Natural killer cell (primary cell): ENCODE measurements at regions not wholly inside any gene's neighbourhood (a gene's known extent, or its start where the extent isn't known, plus 50 kb on each side); places are given as distances from the start of the nearest gene placed in this dataset.
"Not testable (repeated sequence)": the region's sequence is repeated elsewhere in the genome, so short reads cannot be mapped to it uniquely, and the experiment has no call there.

Experiments
- ATAC-seq, 3 donors: fragments of 150-1000 bp in 2 of 3; fragments of 200-7000 bp in 1 of 3; cut with Tn5 transposase; 1 replicate in 1 of 3; 2 replicates in 2 of 3; pipeline ENCODE4 v1.10.0; 2021; ENCODE audit warnings: mild to moderate bottlenecking in 2 of 3, moderate library complexity in 2 of 3
- DNase-seq, 2 donors: peaks; one replicate each; pipeline versions ENCODE4 v3.0.0 to v3.0.0-alpha.2; 2013 to 2021; ENCODE audit warnings: mixed read lengths in 1 of 2
- H3K27ac ChIP-seq: one replicate; pipeline ENCODE4 v1.5.1; 2013; ENCODE audit warnings: mild to moderate bottlenecking, low read length
- H3K27me3 ChIP-seq: one replicate; pipeline ENCODE4 v1.6.1; 2013; ENCODE audit warnings: low read length; ENCODE audit not compliant: control insufficient read depth, insufficient read depth
- H3K36me3 ChIP-seq: one replicate; pipeline ENCODE4 v1.6.1; 2013; ENCODE audit warnings: low read length; ENCODE audit not compliant: control insufficient read depth, insufficient read depth
- H3K4me1 ChIP-seq: one replicate; pipeline ENCODE4 v1.6.1; 2013; ENCODE audit warnings: low read length; ENCODE audit not compliant: control insufficient read depth, insufficient read depth
- H3K4me3 ChIP-seq: one replicate; pipeline ENCODE4 v1.5.1; 2013; ENCODE audit warnings: low read length
- H3K9me3 ChIP-seq: one replicate; pipeline ENCODE4 v1.6.1; 2013; ENCODE audit warnings: low read length; ENCODE audit not compliant: control insufficient read depth, insufficient read depth
- H3K27ac Mint-ChIP-seq, 2 donors: one replicate each; pipeline ENCODE4 v1.8.0; 2022; ENCODE audit warnings: mild to moderate bottlenecking in 2 of 2, mixed read lengths in 2 of 2, moderate library complexity in 1 of 2
- H3K27me3 Mint-ChIP-seq, 2 donors: one replicate each; pipeline ENCODE4 v1.8.0; 2022; ENCODE audit warnings: low read depth in 2 of 2, mixed read lengths in 2 of 2
- H3K36me3 Mint-ChIP-seq: one replicate; pipeline ENCODE4 v1.8.0; 2022; ENCODE audit warnings: mixed read lengths
- H3K4me1 Mint-ChIP-seq, 2 donors: one replicate each; pipeline ENCODE4 v1.8.0; 2022; ENCODE audit warnings: mixed read lengths in 2 of 2
- H3K4me3 Mint-ChIP-seq: one replicate; pipeline ENCODE4 v1.8.0; 2022; ENCODE audit warnings: mild to moderate bottlenecking, moderate library complexity, mixed read lengths
- H3K9me3 Mint-ChIP-seq, 2 donors: one replicate each; pipeline ENCODE4 v1.8.0; 2022; ENCODE audit warnings: mixed read lengths in 2 of 2
- WGBS: methylation state at CpG from one replicate; pipeline ENCODE4 v1.1.7; 2013; ENCODE audit warnings: missing lambda C conversion rate; ENCODE audit not compliant: insufficient coverage; 5-methylcytosine and 5-hydroxymethylcytosine counted together
- intact Hi-C: fragments of 100-400 bp; cut with micrococcal nuclease; formaldehyde crosslinking; loops from one replicate; pipeline ENCODE4 v1.14.2; 2022
- TF ChIP-seq, protein P1 (sequence below): fragments of 200-600 bp; IDR thresholded peaks from one replicate; pipeline ENCODE4 v1.8.0; 2022; ENCODE audit warnings: antibody characterized with exemption

DNA sequence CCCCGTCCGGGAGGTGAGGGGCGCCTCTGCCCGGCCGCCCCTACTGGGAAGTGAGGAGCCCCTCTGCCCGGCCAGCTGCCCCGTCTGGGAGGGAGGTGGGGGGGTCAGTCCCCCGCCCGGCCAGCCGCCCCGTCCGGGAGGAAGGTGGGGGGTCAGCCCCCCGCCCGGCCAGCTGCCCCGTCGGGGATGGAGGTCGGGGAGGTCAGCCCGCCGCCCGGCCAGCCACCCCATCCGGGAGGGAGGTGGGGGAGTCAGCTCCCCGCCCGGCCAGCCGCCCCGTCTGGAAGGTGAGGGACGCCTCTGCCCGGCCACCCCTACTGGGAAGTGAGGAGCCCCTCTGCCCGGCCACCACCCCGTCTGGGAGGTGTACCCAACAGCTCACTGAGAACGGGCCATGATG lies 175.3 kb upstream of the CRIM1 start:
- H3K9me3 ChIP-seq, H3K4me1 Mint-ChIP-seq, H3K4me3 ChIP-seq, H3K9me3 Mint-ChIP-seq, H3K27ac ChIP-seq, H3K4me1 ChIP-seq, ATAC-seq, H3K4me3 Mint-ChIP-seq, H3K27me3 Mint-ChIP-seq, H3K27me3 ChIP-seq, H3K27ac Mint-ChIP-seq, H3K36me3 ChIP-seq, intact Hi-C loops, H3K36me3 Mint-ChIP-seq, DNase-seq: not testable (repeated sequence)
- 97% methylated on average over 18 of the region's 30 CpGs for WGBS

DNA sequence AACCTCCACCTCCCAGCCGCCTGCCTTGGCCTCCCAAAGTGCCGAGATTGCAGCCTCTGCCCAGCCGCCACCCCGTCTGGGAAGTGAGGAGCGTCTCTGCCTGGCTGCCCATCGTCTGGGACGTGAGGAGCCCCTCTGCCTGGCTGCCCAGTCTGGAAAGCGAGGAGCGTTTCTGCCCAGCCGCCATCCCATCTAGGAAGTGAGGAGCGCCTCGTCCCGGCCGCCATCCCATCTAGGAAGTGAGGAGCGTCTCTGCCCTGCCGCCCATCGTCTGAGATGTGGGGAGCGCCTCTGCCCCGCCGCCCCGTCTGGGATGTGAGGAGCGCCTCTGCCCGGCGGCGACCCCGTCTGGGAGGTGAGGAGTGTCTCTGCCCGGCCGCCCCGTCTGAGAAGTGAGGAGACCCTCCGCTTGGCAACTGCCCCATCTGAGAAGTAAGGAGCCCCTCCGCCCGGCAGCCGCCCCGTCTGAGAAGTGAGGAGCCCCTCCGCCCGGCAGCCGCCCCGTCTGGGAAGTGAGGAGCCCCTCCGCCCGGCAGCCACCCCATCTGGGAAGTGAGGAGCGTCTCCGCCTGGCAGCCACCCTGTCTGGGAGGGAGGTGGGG lies 175.8 kb upstream of the CRIM1 start:
- ATAC-seq: not testable (repeated sequence)
- WGBS: 93% methylated on average over 32 of the region's 42 CpGs

DNA sequence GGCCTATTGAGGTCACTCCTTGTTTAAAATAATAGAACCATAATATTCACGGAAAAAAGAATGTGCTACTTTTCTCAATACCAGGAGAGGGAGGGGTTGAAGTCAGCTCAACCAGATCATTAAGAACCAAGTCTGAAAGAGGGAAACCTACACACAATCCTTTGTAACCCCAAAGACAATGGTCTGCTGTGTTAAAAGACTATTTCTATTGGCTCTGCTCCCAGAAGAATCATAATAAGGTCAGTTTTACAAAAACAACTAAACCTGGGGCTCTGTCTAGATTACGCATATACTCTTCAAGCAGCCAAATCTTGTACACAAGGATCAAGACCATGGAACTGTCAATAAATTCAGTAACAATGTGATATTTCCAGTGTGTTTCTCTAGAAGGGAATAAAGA lies 177.2 kb upstream of the CRIM1 start:
- no peaks in the 10 kb centered on the region for H3K4me1 Mint-ChIP-seq
- H3K27me3 Mint-ChIP-seq: no peaks in the 10 kb centered on the region
- H3K36me3 ChIP-seq: no peaks in the 10 kb centered on the region
- intact Hi-C loops: no loop called here
- no peaks in the 10 kb centered on the region for H3K4me1 ChIP-seq
- H3K27ac ChIP-seq: no peak overlapping the region
- no peak for DNase-seq
- WGBS: 100% methylated on average over 1 of the region's 2 CpGs
- H3K36me3 Mint-ChIP-seq: no peaks in the 10 kb centered on the region
- no peak for ATAC-seq
- H3K4me3 Mint-ChIP-seq: no peak overlapping the region
- H3K4me3 ChIP-seq: no peak overlapping the region
- no peak overlapping the region for H3K27ac Mint-ChIP-seq
- no peaks in the 10 kb centered on the region for H3K9me3 Mint-ChIP-seq
- no peaks in the 10 kb centered on the region for H3K9me3 ChIP-seq
- TF ChIP-seq, protein P1, sequence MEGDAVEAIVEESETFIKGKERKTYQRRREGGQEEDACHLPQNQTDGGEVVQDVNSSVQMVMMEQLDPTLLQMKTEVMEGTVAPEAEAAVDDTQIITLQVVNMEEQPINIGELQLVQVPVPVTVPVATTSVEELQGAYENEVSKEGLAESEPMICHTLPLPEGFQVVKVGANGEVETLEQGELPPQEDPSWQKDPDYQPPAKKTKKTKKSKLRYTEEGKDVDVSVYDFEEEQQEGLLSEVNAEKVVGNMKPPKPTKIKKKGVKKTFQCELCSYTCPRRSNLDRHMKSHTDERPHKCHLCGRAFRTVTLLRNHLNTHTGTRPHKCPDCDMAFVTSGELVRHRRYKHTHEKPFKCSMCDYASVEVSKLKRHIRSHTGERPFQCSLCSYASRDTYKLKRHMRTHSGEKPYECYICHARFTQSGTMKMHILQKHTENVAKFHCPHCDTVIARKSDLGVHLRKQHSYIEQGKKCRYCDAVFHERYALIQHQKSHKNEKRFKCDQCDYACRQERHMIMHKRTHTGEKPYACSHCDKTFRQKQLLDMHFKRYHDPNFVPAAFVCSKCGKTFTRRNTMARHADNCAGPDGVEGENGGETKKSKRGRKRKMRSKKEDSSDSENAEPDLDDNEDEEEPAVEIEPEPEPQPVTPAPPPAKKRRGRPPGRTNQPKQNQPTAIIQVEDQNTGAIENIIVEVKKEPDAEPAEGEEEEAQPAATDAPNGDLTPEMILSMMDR: no peak
- no peaks in the 10 kb centered on the region for H3K27me3 ChIP-seq

More for the DNA sequence above, 175.8 kb upstream of the CRIM1 start:
- H3K27me3 Mint-ChIP-seq, H3K27ac ChIP-seq, H3K36me3 Mint-ChIP-seq, intact Hi-C loops, DNase-seq, H3K27ac Mint-ChIP-seq, H3K9me3 ChIP-seq, H3K4me3 Mint-ChIP-seq, H3K4me1 Mint-ChIP-seq, H3K27me3 ChIP-seq, H3K4me1 ChIP-seq, H3K4me3 ChIP-seq, H3K9me3 Mint-ChIP-seq, H3K36me3 ChIP-seq: not testable (repeated sequence)

- DNase-seq: no peak
- no peak for ATAC-seq
- Histone ChIP-seq H3K36me3 (no peaks in the 10 kb centered on the region), H3K27ac (no peak overlapping the region), H3K4me3 (no peak overlapping the region), H3K9me3 (no peaks in the 10 kb centered on the region), H3K27me3 (no peaks in the 10 kb centered on the region), H3K4me1 (no peaks in the 10 kb centered on the region)
- TF ChIP-seq, protein P1: no peak
- Mint-ChIP-seq H3K4me3 (no peak overlapping the region), H3K36me3 (no peaks in the 10 kb centered on the region), H3K27me3 (no peaks in the 10 kb centered on the region), H3K27ac (no peak overlapping the region), H3K4me1 (peaks cover 0 to 4% of the 10 kb centered on the region in 2 donors), H3K9me3 (no peaks in the 10 kb centered on the region)
- intact Hi-C loops: no loop called here
- WGBS: 90% methylated on average over 2 of the region's 2 CpGs
Observed at GRCh38 chr2:36177282-36177681, 178.3 kb upstream of the CRIM1 start.
